C1 segment of cervical spinal cord (tissue), 14 donors: ENCODE measurements at regions not wholly inside any gene's neighbourhood (a gene's known extent, or its start where the extent isn't known, plus 50 kb on each side); places are given as distances from the start of the nearest gene placed in this dataset.

Experiments used
- DNase-seq, 14 donors: peaks; one replicate each; lab custom pipeline; 2025; lab: John Stamatoyannopoulos, UW

DNA sequence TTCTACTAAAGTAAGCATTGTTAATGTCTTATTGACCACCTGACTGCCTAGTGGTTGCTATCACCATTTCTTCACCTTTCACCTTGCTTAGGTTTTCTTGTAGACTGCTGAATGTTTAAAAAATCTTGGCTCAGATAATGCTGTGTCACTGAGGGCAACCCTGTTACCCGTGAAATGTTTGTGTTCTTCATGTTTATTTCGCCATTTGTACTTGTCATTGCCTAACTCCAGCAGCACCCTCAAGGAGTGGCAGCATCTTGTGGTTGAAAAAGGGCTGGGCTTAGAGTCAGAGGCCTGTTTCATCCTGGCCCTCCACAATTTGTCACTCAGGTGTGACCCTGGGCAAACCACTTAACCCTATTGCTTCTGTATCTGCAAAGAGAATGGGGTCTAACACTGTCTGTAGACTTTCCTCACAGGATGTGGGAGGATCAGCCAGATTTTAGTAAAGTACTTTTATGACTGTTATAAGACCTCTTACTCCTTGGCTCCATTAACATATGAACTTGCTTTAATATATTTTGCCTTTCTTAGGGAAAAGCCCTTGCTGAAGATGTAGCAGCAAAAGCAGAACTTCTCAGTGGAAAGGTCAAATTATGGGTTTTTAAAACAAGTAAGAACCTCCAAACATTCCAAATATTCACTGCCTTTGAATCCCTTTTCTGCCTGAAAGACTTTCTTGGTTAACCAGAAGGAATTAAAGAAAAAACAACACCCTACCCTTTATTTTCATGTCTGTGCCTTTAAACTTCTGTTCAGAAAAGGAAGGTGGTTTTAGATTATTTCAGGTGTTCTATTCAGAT is 154.5 kb upstream of the C11orf87 start:
- no peak for DNase-seq

DNA sequence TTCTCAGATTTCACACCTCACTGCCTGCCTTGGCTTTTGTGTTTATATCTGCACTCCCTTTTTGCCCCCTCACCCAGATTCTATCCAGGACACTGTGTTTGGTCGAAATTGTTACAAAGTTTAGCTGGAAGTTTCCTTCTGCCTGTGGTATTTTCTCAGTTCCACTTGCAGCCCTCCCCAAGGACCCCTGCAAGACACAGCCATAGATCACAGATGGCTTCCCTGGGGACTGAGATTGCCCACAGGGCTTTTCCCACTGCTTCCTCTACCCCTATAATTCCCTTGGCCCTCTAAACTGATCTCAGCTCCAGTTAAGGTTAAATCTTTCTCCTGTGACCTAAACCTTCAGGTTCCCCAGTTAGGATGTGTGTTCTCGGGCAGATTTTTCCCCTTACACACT is 146.1 kb upstream of the C11orf87 start:
- DNase-seq, result no peak

DNA sequence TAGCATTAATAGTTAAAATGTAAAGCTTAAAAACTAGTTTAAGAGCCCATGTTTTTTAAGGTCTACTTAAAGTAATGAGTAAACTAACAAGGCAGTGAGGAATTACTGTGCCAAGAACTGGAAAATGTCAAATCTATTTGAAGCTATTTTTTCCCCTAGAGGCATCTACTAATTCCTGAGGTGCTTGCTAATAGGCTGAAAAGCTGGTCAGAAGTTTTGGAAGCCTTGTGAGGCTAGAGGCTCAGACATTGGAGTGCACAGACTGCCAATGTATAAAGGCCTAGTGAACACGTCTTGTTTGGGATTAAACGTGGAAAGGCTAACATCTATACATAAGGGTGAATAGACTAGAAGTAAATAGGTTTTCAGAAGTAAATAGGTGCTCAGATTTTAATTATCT is 136.5 kb upstream of the C11orf87 start:
- no peak for DNase-seq

DNA sequence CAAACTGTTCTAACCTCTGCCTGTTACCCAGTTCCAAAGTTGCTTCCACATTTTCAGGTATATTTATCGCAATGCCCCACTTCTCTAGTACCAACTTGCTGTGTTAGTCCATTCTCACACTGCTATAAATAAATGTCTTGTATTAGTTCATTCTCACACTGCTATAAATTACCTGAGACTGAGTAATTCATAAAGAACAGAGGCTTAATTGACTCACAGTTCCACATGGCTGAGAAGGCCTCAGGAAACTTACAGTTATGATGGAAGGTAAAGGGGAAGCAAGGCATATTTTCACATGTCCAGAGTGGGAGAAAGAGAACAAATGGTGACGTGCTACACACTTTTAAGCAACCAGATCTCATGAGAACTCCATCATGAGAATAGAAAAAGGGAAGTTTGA is 130.4 kb upstream of the C11orf87 start:
- no peak for DNase-seq

DNA sequence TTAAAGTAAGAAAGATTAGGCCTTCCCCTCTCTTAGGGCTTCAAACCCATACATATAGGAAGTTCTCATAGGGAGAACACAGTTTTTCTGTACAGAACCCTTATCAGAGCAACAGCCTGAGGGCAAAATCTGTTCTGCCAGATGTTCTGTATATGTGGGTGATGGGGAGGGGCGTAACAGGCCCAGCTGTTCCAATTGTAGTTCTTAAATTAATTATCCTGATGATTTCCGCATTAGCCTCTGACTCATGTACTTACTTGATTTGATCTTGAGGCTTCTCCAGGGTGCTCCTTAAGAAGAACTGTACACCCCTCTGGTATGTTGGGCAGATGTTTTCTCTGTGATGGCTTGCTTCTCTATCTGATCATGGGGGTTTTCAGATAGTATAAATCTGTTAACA is 123.1 kb upstream of the C11orf87 start:
- DNase-seq, result no peak

DNA sequence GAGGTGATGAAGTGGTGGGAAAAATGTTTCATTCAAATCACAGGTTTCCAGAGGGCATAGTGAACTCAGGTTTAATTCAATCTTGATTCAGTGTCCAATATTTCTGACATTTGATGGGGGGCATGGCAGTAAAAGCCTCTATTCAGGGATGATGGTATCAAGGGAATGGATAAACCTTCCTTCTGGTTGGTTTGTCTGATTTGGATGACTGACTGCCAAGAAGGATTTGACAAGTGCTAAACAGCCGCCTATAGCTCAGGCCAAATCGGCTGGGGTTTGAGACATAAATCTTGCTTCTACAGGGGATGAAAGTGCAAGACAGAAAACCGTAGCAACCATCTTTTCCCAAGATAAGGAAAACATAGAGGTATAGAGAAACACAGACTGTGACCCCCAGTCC is 121.8 kb upstream of the C11orf87 start:
- no peak for DNase-seq

DNA sequence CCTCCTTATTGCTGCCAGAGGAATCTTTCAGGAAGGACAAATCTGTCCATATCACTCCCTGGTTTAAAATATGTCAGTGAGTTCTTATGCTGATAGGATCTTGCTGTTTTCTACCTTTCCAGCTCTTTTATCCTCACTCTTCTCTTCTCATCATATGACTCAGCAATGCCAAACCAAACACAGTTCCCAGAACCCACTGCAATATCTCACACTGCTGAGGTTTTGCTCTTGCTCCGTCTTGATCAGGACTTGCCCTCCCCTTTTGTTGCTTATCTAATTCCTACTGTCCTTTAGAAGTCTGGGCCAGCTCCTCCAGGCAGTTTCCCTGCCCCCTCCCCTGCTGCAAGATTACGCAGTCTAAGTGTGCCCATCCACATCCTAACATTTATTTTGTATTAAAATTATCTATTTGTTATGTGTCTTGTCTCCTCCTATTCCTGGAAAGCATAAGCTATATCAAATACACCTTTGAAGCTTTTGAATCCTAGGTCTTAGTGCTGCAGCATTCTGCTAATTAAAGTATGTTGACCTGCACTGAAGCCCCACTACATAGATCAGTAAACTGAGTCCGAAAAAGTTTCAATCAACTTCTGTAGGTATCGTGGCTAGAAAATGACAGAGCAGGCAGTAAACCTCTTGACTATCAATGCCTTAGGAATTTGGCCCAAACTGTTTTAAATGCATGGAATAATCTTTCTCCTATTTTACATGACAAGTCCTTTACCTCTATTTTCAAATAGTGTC is 119.2 kb upstream of the C11orf87 start:
- DNase-seq, result no peak

DNA sequence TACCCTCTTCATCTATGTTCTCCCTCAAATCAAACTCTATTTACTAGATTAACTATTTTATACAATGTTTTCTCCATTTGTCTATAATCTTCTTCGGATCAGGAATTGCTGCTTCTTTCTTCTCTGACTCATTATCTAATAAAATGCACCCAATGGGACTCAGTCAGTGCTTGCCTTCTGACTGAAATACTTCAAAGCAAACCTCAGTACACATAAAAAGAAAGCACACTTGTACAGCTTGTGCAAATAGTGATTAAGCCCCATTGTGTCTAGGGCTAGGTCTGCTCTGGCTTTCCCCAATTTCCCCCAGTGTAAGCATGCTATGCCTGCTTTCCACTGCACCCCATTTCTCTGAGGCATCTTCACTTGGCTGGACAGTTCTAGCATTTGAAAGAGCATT is 118.6 kb upstream of the C11orf87 start:
- no peak for DNase-seq

DNA sequence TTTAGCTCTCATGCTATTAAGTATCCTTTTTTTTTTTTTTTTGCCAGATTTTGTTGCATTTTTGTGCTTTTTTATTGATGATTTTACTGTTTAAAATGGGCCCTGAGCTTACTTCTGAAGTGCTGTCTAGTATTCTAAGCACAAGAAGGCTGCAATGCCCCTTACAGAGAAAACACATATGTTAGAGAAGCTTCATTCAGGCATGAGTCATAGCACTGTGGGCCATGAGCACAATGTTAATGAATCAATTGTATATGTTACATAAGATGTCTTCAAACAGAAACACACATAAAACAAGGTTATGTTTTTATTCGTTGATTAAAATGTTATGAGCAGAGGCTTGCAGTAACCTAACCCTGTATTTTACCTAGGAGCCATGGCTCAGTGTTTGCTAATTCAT is 117.8 kb upstream of the C11orf87 start:
- DNase-seq, result no peak

DNA sequence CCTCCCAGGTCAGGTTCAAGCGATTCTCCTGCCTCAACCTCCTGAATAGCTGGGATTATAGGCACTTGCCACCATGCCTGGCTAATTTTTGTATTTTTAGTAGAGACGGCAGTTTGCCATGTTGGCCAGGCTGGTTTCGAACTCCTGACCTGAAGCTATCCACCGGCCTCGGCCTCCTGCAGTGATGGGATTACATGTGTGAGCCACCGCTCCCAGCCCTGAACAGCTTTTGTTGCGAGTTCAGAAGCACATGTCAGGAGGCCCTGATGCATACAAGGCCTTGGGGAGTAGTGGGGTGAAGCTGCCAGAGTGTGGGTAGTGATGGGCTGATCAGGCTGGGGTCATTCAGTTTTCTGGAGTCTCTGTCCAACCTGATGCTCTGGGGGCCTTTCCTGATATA is 117.0 kb upstream of the C11orf87 start:
- DNase-seq, result no peak

DNA sequence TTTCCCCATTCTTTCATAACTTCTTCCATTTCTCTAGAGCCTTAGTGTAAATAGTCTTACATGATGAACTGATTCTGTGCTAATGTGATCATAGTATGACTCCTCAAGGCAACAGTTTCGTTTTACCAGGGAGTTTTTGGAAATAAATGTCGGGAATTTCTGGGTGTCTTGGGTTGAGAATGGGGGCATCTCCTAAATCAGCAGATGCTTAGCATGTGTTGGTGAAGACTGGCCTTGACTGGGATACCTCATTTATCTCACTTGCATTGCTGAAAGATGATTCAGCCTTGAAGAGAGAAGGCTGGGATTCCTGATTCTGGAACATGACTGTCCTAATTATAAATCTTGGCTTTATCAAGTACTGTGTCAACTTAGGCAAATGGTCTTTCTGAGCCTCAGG is 115.7 kb upstream of the C11orf87 start:
- no peak for DNase-seq

DNA sequence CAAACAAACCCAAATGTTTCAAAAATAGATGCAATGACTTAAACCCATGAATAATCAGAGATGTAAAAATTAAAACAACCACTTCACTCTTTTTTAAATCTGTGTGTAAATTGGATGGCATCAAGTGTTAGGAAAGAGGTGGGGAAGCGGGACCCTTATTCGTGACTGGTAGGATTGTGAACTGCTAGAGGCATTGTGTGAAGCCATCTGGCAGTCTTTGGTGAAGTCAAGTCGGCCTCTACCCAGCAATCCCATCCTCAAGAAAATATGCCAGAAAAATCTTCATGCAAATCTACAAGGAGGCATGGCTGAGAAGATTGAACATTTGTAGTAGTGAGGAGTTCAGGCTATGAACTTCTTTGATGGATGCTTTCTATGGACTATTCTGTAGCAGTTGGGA is 114.6 kb upstream of the C11orf87 start:
- no peak for DNase-seq

DNA sequence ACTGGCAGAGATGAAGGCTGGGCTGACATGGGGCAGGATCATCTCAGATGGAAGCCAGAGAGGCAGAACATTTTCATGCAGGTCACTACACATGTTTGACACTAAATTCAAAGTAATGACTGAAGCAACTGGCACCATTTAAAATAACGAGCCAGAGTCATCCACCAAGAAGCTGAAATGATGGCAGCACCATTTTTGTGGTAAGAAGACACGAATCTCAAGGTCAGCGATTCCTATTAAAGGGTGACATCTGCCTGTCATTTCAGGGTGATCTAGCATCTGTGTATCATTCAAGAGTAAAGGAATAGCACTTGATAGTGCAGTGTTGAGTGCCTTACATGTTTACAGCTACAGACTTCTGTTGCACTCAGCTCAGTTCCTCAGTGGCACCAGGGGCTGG is 113.4 kb upstream of the C11orf87 start:
- DNase-seq, result no peak

DNA sequence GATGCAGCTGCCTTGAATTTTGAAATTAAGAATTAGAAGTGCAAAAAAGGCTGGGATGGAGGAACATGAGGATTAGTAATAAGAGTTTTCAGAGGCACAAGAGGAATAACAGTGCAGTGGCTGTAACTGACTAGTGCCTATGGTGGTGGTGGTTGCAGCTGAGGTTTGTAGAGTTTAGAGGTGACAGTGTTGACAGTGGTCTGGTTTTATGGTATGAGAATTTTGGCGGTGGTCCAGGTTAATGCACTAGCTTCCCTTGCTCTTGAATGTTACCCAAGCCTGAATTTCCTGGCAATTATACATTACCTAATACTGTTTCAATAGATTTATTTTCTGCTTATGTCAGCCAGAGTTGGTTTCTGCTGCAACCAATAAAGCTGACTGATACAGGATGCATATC is 112.8 kb upstream of the C11orf87 start:
- DNase-seq, result no peak

DNA sequence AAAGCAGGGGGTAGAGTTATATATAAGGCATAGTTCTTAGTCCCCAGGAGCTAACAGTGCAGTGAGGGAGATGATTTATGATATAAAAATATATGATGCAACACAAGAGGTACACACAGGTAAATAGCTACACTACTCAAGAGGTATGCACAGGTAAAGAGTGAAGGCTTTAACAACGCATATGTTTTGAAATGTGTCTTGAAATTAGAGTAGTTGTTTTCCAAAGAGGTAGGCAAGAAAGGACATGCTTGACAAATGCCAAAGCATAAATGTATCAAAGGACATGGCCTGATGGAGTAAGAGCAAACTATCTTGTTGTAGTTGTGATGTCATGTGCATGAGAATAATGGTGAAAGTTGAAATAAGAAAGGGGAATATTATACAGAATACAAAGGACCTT is 104.3 kb upstream of the C11orf87 start:
- DNase-seq, result no peak

DNA sequence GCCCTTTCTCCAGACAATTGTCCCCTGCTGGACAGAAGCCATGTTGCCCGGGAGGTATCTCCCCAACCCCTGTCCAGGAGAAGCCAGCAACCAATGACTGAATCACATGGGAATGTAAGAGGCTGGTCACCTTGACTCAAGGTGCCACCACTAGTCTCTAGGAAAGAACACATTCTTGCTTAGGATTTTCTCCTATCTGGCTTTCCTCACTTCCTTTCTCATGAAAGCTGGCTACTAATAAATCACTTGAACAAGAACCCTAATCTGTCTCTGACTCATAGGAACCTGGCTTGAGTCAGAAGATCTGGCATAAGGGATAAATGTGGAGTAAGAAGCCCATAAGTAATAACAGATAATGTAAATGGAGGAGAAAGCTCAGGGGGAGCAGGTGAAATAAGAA is 101.4 kb upstream of the C11orf87 start:
- DNase-seq, result no peak

DNA sequence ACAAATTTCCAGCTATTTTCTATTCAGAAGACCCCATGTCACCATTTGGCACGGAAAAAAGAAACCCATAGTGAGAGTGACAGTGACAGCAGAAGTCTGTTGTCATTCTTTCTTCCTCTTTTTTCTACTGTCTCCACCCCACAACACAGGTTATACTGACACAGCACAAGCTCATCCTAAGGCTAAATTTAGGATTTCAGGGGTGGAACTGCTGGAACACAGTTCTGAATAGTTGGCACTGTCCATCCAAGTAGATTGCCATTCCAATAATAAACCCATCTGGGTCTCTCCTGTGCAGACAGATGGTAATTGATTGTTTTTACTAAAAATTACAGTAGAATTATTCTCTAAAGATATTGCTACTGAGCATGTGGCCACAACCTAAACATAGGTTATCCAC is 95.2 kb upstream of the C11orf87 start:
- no peak for DNase-seq

DNA sequence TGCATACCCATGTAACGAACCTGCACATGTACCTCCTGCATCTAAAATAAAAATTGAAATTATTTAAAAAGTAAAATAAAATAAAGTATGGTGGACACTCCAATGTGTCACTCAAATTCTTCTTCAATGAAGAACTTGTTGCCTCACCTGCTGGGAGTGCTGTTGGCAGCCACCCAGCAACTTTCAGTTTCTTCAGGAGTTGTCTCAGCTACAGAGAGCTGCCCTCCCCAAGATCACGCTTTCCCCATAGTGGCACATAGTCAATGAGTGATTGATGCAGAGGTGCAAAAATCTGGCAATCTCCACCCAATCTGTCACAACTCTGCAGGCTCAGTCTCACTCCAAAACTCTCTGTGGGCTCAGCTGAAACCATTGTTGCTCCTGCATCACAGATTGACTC is 92.3 kb upstream of the C11orf87 start:
- DNase-seq, result no peak

DNA sequence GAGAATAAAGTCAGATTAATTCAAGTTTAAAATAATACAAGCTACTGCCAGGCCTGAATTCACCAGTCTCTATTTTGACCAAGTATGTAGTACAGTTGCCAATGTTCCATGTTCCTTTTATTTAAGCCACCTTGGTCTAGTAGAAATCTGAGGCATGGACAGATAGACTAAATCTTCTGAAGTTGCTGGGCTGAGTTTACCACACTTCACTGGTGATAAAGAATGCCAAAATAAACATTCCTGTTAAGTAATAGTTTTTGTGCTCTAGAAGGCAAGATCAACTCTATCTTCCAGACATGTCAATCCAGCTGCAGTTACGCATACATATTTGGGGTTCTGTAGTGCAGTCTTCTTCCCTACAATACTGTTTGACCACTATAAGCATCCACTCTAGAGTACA is 83.9 kb upstream of the C11orf87 start:
- DNase-seq, result no peak

DNA sequence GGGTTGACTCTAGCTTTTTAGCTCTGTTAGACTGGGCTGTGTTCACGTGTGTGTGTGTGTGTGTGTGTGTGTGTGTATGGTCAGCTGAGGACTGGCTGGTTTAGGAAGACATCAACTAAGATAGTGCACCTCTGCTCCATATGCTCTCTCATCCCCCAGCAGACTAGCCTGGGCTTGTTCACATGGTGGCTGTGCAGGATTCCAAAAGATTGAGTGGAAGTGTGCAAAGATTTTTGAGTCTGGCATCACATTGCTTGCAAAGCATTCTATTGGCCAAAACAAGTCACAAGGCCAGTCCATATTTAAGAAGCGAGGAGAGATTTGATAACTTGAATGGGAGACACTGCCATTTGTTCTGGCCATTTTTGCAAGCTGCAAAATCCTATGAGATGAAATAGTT is 79.7 kb upstream of the C11orf87 start:
- DNase-seq, result no peak

DNA sequence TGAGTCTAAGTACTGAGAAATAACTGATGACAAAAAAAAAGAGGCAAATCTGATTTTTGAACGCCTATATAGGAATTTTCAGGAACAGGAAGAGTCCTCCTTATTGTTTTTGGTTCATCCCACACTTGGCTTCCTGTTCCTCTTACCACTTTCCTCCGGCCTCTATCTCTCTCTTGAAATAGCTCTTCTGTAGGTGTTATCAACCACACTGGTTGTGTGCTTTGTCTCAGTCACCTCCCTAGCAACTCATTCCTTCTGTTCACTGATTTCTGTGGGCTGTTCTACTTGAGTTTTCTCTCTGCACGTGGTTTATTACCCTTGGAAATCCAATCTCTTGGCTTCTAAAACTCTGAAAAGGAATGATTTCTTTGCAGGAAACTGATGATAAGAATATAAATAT is 78.7 kb upstream of the C11orf87 start:
- DNase-seq, result no peak

DNA sequence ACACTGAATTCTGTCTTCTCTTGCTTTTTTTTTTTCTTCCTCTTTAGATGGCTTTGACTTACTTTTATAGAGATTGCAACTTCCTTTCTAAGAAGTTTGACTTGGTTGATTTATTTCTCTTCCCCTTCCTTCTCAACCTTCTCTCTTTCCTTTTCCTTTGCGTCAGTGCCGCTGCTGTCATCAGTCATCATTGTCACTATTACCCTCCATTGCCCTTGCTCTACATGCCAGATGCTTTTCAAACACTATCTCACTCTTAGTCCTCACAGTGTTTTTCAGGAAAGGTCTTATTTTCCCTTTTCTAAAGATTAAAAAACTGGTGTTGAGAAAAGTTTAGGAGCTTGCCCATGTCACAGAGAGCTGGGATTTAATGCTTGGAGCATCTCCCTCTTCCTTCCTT is 74.7 kb upstream of the C11orf87 start:
- no peak for DNase-seq

DNA sequence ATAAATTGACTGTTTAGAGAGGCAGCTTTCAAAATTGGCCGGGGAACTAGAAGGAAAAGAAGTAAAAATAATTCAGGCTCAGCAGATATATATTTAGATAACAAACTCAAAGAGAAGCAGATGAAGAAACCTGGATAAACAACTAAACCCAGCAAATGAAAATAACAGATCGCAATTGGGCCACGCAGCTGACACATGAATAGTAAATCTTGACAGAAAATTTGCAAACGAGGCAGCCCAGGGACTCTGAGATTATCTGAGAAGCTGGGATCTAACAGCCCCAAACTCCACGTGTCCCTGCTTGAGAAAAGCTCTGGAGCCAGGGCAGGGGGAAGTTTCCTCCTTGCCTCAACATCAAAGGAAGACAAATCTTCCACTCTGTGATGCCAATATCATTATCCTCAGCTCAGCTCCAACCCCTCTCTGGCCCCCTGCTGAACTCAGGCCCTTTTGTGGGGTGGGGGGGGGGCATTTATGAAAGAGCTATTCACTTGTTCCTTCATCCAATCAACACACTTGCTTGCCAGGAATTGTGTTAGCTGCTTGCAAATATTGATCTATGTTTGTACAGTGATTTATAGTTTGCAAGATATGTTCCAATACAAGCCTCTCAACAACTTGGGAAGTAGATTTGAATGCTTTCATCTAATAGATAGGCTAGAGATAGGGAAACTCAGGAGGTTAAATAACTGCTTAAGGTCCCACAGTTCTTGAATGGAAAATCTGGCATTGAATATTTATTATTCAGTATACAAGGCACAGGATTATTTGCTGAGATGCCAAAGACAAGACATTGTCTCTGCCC is 72.5 kb upstream of the C11orf87 start:
- no peak for DNase-seq
